ENCODE measurements at regions not wholly inside any gene's neighbourhood (a gene's known extent, or its start where the extent isn't known, plus 50 kb on each side); places are given as distances from the start of the nearest gene placed in this dataset.

DNA sequence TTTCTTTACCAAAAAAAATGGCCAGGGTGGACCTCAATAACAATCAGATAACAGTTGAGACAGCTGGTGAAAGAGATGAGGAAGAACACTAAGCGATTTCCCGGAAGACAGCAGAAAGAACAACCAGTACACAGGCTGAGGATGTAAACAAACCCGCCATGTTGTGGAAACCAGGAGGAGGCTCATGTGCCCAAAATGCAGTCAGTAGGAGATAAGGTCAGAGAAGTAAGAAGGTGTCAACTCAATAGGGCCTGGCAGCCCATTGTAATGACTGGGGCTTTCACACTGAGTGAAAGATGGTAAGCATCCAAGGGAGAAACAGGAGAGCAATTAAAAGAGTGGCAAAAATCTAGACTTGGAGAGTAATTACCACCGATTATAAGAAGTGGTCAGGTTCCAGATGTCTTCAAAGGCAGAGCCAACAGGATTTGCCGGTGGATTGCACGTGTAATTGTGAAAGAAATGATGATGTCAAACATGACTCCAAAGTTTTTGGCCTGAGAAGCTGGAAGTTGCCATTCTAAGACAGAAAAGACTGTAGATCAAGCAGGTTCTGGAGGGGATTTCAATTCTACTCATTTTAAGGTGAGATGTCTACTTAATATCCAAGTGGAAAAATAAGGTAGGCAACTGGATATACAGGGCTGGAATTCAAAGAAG is 77.7 kb upstream of the CYP1B1 start:
- no peak for TF ChIP-seq CTCF (IDR thresholded peaks at IDR 0.05; ENCODE audit: low read length, missing control alignments)
- no peak overlapping the region for H3K4me3 ChIP-seq (replicated peaks; ENCODE audit: low read depth, low read length)
- DNase-seq (ENCODE audit: low read depth): no peak

GRCh38 chr2:38152913-38153312 is 77.0 kb upstream of the CYP1B1 start:
- no peak for TF ChIP-seq CTCF (IDR thresholded peaks at IDR 0.05; ENCODE audit: low read length, missing control alignments)
- H3K4me3 ChIP-seq (replicated peaks; ENCODE audit: low read depth, low read length): no peak overlapping the region

GRCh38 chr2:38152035-38152434 is 76.1 kb upstream of the CYP1B1 start:
- TF ChIP-seq CTCF (IDR thresholded peaks at IDR 0.05; ENCODE audit: low read length, missing control alignments): no peak
- H3K4me3 ChIP-seq (replicated peaks; ENCODE audit: low read depth, low read length): no peak overlapping the region
- no peak for DNase-seq (ENCODE audit: low read depth)

More at GRCh38 chr2:38152913-38153312, 77.0 kb upstream of the CYP1B1 start:
- no peak for DNase-seq (ENCODE audit: low read depth)

- no peak for DNase-seq (ENCODE audit: low read depth)
- no peak for TF ChIP-seq CTCF (IDR thresholded peaks at IDR 0.05; ENCODE audit: low read length, missing control alignments)
These were observed 73.6 kb upstream of the CYP1B1 start for GRCh38 chr2:38149531-38149930.

GRCh38 chr2:38148501-38148900 is 72.5 kb upstream of the CYP1B1 start:
- no peak overlapping the region for H3K4me3 ChIP-seq (replicated peaks; ENCODE audit: low read depth, low read length)
- no peak for TF ChIP-seq CTCF (IDR thresholded peaks at IDR 0.05; ENCODE audit: low read length, missing control alignments)
- DNase-seq (ENCODE audit: low read depth): peak; percentile 91

More at GRCh38 chr2:38149531-38149930, 73.6 kb upstream of the CYP1B1 start:
- no peak overlapping the region for H3K4me3 ChIP-seq (replicated peaks; ENCODE audit: low read depth, low read length)

- no peak for TF ChIP-seq CTCF (IDR thresholded peaks at IDR 0.05; ENCODE audit: low read length, missing control alignments)
- no peak overlapping the region for H3K4me3 ChIP-seq (replicated peaks; ENCODE audit: low read depth, low read length)
- DNase-seq (ENCODE audit: low read depth): peak; percentile 61
These were observed 71.6 kb upstream of the CYP1B1 start for GRCh38 chr2:38147333-38148121.
